ENCODE measurements at regions not wholly inside any gene's neighbourhood (a gene's known extent, or its start where the extent isn't known, plus 50 kb on each side); places are given as distances from the start of the nearest gene placed in this dataset.
"Not testable (repeated sequence)": the region's sequence is repeated elsewhere in the genome, so short reads cannot be mapped to it uniquely, and the experiment has no call there.

DNA sequence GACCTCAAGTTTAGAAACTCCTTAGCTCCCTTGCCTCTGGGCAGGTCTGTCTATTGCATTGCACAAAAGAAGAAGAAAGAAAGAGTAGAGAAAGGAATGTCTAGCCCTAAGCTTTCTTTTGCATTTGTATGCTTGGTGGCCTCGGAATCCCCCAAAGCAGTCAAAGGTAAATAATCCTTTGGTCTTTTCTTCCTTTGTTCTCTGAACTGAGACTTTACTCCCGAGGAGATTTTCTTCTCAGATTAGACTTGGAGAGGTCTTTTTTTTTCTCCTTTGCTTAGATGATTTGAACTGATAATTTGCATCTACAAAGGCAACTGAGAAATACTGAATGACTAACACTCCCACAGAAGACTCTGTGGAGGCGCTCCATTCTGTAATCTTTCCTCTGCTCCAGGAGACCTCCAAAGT, 93.2 kb downstream of the AKR1D1 start:
- DNase-seq: no peak

DNA sequence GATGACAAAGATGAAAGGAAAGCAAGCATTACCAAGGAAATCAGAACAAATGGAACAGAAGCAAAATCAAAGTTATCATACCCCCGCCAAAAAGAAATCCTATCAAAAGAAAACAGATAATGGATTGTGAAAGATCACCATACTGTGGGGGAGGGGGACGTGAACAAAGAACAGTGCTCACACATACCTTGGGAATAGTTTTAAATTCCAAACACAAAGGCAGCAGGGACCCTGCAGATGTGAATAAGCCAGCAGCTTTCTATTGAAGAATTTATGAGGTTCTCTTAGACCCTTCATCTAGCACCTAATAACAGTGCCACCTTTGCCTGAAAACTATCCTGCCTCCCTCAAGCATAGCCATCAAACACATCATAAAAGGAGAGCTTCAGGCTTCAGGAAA, 94.0 kb downstream of the AKR1D1 start:
- no peak for DNase-seq

DNA sequence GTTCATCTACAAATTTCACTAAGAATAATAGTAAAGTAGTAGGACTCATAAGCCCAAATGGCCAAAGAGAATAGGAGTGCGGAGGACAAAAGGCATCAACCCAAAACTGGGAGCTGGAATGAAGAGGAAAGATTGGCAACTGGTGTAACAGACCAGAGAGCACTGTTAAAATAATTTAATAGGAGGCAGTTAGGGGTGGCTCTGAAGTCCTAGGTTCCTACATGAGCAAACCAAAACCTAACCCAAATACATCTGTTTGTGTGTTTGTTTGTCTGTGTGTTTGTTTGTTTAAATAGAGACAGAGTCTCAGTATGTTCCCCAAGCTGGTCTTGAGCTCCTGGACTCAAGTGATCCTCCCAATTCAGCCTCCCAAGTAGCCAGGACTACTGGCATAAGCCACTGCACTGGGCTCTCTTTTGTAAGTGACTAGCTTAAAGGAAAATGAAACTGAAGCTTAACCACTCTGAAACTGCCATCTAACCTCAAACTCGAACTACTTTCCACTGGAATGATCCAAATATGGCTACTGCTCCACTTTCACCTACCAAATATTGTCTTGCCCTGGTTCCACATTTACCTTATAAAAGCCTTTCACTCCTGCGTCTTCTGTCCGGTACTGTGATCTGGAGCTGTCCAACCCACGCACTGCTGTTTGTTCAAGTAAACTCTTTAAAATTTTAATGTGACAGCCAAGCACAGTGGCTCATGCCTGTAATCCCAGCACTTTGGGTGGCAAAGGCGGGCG, 94.9 kb downstream of the AKR1D1 start:
- DNase-seq: no peak

DNA sequence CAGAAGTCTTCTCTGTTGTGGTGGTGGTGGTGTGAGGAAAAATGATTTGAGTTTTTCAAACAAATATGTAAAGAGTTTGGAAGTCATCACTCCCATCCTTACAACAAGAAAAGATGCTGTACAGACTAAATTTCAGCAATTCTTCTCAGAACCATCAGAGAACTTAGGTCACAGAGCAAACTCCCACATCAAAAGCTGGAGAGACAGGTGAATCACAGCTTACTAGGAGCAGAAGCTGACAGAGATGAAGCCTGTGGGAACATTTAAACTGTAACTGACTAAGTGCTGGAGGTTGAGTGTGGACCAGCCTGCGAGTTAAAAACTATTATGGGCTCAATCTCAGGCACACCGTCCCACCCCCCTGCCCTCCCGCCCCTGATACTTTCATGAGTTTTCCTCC, 97.3 kb downstream of the AKR1D1 start:
- no peak for DNase-seq

DNA sequence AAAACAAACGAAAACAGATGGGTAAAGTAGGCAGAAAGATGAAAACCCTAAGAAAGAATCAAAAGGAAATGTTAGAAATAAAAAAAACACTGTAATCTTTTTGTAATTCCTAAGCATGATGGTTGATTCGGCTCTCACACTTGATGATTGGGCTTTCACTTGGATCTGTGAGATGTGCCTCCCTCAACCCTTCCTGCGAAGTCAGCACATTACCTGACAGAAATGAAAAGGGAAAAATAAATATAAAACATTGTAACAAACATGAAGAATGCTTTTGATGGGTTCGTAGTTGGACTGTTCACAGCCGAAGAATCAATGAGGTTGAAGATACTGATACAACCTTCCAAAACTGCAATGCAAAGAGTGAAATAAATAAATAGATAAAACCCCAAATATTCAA, 99.8 kb downstream of the AKR1D1 start:
- DNase-seq: no peak

DNA sequence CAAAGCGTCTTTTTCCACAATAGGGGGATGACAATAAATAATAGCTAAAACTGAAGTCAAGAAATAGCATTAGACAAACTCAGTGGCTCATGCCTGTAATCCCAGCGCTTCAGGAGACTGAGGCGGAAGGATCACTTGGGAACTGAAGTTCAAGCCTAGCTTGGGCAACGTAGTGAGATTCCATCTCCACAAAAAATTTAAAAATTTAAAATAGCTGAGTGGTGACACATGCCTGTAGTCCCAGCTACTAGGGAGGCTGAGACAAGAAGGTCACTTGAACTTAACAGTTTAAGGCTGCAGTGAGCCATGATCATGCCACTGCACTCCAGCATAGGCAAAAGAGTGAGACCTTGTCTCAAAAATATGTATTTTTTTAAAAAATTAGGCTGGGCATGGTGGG, 107.9 kb downstream of the AKR1D1 start:
- no peak for DNase-seq

DNA sequence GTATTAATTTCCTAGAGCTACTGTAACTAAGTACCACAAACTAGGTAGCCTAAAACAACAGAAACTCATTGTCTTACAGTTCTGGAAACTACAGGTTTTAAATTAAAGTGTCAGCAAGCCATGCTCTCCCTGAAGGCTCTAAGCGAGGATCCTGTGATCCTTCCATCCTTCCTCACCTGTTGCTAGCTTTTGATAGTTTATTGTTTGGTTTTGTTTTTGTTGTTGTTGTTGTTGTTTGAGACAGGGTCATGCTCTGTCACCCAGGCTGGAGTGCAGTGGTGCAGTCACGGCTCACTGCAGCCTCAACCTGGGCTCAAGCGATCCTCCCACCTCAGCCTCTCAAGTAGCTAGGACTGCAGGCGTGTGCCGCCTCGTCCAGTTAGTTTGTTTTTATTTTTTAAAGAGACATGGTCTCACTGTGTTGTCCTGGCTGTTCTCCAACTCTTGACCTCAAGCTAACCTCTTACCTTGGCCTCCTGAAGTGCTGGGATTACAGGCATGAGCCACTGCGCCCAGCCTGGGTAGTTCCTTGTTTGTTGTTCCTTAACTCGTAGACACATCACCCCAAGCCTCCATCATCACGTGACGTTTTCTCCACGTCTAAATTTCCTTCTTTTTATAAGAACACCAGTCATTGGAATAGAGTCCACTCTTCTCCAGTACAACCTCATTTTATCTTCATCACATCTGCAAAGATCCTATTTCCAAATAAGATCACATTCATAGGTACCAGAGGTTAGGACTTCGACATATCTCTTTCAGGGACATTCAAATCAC, 109.1 kb downstream of the AKR1D1 start:
- DNase-seq: no peak

DNA sequence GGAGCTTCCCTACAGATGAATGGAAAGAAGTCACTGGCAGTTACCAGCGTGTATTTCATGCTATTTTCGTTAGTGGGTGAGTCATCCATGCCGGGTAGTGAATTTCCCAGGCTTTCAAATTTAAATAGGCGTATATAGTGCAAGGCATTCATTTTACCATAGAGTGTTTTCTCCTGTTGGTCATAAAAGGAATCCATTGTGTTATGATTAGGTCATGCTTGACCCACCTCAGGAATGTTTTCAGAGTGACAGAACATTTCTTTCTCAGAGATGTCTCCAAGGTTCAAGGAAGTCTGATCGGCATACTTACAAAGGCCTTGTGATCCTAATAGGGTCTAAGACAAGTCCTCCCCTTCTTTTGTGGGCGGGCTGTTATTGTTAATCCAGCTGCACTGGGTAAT, 110.7 kb downstream of the AKR1D1 start:
- no peak for DNase-seq

DNA sequence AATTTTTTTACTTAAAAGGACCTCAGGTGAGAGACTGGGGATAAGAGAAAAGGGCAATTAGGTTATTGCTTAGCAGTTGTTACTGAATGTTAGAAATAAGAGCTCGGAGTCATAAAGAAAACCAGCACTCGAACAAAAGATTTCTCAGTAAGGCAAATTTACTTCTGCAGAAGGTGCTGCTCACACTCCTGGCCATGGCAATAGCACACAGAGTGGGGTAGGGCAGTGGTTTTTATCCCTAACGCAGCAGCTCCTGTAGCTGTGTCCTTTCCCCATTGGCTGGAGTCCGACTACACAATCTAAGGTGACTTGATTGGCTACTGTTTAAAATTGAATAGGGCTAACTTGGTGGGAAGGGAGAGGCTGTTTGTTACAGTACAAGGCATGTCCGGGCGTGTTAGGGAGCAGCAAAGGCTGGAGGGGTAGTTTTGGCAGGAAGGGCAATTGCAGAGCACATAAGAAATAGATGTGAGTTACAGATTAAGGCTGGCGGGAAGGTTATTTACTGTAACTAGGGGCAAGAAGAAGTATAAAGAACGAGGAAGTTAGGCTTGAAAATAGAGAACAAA, 112.1 kb downstream of the AKR1D1 start:
- no peak for DNase-seq

DNA sequence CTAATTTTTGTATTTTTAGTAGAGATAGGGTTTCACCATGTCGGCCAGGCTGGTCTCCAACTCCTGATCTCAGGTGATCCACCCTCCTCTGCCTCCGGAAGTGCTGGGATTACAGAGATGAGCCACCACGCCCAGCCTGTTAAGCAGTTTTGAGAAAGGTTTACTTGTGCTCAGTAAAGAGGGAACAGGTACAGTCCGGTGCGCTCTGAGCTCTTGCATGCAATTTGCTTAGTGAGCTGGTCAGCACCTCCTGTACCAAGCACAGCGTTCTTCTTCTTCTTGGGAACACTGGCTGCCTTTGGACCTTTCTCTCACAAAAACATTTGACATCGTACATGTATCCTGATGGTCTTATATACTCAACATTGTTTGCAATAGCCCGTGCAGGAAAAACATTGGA, 118.3 kb downstream of the AKR1D1 start:
- DNase-seq: no peak

DNA sequence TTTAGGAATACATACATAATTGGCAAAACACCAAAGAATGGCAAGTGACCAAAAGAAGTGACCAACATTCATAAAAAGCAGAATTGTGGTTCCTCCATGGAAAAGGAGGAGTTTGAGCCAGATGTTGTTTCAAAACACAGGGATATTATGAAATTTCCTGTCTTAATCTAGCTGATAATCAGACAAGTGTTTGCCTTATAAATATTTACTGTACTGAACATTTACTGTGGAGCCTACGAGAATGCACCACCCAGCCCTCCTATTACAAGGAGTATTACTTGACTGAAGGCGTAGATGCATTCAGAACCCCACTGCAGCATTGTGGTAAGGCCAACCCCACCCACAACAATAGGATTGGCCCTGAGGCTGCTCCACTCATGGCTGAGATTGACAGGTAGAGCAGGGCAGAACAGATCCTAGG, 118.9 kb downstream of the AKR1D1 start:
- DNase-seq: no peak

DNA sequence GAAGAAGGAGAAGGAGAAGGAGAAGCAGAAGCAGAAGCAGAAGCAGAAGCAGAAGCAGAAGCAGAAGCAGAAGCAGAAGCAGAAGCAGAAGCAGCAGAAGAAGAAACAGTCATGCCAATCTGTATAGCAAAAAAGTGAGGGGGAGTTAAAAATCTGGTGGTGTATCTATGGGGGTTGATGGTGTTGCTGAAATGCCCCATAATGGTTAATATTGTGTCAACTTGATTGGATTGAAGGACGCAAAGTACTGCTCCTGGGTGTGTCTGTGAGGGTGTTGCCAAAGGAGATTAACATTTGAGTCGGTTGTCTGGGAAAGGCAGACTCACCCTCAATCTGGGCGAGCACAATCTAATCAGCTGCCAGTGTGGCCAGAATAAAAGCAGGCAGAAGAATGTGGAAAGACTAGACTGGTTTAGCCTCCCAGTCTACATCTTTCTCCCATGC, 120.3 kb downstream of the AKR1D1 start:
- not testable (repeated sequence) for DNase-seq

DNA sequence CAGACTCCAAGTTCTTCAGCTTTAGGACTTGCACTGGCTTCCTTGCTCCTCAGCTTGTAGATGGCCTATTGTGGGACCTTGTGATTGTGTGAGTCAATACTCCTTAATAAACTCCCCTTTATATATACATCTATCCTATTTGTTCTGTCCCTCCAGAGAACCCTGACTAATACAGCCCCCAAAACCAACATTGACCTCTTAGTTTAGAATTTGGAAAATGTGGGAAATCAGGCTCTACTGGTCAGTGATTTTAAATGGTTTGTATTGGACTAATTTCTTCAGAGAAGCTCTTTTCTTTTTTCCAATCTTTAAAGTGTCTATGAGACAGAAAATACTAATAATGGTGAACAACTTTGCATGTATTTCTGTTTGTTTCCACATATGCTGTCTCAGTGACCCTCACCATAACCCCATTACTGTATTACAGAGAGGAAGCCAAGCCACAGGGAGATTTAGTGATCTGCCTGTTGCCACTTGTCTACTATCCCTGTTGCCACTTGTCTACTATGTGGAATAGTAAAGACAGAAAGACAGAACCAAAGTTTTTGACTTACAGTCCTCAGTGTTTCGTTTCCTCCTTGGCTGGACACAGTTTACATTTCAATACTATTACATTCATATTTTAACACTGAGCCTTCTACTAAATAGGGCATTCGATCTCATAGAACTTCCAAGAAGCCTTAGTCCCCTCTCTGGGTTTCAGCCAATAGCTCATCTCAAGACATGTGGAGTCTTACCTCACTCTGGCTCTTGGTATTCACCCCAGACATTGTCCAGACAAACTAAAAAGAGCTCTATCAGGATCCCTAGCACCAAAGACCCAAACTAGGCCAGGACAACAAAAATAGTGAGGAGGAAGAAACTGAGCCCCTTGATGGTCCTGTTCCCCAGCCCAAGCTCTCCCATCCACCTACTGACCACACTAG, 121.0 kb downstream of the AKR1D1 start:
- no peak for DNase-seq

DNA sequence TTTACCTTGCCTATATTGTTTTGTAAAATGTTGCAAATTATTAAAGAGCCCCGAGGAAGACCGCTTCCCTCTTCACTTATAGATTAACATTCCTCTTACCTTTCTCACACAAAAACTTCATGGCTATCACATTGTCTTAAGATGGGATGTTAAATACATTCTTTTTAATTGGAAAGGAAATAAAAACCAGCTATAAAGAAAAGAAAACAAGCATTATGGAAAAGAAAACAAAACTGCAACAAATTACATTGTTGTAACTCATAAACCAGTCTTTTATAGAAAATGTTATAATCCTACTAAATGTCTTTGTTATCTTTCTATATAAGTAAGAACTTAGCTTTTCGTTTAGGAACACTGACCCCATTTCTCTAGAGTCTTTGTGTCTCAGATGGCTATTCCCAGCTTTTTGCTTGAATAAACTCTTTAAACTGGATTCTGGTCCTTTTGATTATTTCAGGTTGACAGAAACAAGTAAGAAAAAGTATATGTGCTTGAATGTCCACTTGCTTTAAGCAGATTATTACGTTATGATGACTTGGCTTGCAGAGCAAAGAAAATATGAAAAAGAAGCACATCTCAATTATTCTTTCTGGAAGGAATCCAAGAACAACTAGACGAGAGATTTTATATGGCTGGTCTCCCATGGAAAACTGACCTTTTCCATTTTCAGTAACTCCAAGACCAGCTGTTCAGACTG, 128.2 kb downstream of the AKR1D1 start:
- DNase-seq: no peak

DNA sequence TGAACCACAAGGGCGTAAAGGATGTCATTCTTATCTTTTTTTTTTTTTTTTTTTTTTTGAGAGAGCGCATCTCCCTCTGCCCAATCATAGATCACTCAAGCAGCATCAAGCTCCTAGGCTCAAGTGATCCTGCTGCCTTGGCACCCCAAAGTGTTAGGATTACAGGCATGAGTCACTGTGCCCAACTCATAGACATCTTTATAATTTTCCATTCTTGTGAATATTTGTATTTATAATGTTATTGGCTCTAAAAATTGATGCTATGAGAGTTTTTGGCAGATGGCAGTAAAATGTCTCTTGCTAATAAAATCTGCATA, 128.7 kb downstream of the AKR1D1 start:
- DNase-seq: no peak

DNA sequence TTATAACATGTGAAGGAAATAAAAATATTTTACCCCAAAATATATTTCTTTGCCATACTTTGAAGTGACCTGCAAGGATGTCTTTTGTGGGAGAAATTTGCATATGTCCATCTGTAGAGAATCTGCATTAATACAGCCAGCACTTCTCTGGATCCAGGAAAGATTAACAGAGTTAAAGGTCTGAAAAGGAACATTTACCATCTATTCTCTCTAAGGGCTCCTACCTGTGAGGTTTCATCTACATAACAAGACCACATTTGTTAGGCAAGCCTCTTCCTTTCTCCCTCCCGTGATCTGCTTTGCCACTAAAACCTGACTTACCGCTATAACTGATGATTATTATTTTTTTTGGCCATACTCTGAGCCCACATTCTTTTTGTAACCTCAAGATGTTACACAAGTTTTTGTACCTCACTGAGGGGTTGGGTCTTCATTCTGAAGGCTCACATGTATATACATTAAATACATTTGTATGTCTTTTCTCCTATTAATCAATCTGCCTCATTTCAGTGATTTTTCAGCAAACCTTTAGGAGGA, 129.4 kb downstream of the AKR1D1 start:
- no peak for DNase-seq

DNA sequence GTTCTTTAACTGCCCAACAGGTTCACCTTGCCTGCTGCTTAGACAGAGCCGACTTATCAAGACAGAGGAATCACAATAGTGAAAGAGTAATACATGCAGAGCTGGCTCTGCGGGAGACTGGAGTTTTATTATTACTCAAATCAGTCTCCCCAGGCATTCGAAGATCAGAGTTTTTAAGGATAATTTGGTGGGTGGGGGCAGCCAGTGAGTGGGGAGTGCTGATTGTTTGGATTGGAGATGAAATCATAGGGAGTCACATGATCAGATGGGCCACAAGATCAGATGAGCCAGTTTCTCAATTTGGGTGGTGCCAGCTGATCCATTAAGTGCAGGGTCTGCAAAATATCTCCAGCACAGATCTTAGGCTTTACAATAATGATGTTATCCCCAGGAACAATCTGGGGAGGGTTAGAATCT, 131.3 kb downstream of the AKR1D1 start:
- DNase-seq: no peak

DNA sequence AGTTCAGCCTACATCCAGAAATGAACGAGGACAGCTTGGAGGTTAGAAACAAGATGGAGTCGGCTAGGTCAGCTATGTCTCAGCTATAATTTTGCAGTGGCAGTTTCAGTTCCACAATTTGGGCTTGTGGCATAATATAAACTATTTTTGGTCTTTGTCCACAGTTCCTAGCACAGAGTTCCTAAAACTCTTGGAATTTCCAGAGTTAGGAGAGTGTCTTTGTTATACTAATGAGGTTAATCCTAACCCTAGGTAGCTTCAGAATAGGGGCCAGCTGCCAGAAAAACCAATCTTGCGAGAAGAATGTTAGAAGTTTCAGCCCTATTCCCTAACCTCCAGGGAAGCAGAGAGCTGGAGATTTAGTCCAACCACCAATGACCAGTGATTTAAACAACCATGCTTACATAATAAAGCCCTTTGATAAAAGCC, 131.9 kb downstream of the AKR1D1 start:
- no peak for DNase-seq

DNA sequence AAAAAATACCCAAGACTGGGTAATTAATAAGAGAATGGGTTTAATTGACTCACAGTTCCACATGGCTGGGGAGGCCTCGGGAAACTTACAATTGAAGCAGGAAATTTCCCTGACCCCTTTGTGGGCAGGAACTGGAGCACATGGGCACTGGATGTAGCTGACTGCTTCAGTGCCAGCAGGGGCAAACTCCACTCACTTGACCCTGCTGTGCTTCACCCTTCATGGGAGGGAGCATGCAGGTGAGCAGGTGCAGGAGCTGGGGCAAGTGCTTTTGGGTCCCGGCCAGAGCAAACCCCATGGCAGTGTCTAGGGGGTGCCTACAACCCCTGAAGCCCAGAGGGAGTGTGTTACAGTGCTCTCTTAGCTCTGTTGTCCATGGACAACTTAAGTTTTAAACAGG, 132.6 kb downstream of the AKR1D1 start:
- no peak for DNase-seq

DNA sequence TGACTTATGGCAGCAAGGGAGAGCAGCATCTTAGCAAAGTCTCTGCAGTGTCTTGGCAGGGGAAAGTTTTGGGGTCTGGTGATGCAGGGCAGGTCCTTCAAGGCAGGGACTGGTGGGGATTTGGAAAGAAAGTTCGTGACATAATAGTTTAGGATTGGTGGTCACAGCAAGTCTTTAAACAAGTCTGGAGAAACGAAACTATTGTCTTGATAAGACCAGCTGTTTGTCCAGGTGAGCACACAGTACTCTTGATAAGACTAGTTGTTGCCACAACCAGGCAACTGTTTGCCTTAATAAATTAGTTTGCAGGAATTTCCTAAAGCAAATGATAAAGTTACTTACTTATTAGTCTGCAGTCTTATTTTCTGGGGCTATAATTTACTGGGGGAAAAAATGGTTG, 136.1 kb downstream of the AKR1D1 start:
- DNase-seq: no peak

DNA sequence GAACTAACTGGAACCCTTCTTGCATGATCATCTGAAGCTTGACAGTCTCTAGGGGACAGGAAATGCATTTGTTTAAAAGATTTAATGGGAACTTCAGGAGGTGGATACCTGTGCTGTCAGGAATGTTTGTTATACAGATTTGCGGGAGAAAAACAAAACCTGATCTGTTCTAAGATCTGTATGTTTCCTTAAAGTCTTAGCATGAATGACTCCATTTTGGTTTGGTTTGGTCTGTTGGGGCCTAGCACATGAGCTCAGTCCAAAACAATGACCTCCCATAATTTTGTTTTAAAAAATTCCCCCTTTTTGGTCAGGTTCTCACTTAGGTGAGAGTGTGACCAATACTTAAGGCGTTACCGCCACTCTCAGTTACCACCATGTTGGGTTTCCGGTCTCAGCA, 138.7 kb downstream of the AKR1D1 start:
- DNase-seq: no peak

DNA sequence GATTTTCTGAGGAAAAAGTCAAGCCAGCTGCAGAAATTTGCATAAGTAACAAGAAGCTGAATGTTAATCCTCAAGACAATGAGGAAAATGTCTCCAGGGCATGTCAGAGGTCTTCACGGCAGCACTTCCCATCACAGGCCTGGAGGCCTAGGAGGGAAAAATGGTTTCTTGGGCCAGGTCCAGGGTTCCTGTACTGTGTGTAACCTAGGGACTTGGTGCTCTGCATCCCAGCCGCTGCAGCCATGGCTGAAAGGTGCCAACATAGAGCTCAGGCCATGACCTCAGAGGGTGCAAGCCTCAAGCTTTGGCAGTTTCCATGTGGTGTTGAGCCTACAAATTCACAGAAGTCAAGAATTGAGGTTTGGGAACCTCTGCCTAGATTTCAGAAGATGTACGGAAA, 144.1 kb downstream of the AKR1D1 start:
- not testable (repeated sequence) for DNase-seq
